Mucosa of descending colon (tissue), 3 donors: ENCODE measurements at regions not wholly inside any gene's neighbourhood (a gene's known extent, or its start where the extent isn't known, plus 50 kb on each side); places are given as distances from the start of the nearest gene placed in this dataset.
A peak's percentile ranks its signal among the peaks of the same experiment; 100 is the strongest.
"Not testable (repeated sequence)": the region's sequence is repeated elsewhere in the genome, so short reads cannot be mapped to it uniquely, and the experiment has no call there.

Experiments
- ATAC-seq: fragments of 200-7000 bp; cut with Tn5 transposase; one replicate; pipeline ENCODE4 v1.9.1; 2020; ENCODE audit warnings: mild to moderate bottlenecking, moderate library complexity
- DNase-seq, 3 donors: peaks; one replicate each; pipeline ENCODE4 v3.0.0-alpha.2; 2020
- H3K36me3 ChIP-seq: fragments of 200-600 bp; one replicate; pipeline ENCODE4 v1.8.0; 2021; ENCODE audit warnings: low read depth, mild to moderate bottlenecking
- H3K4me1 ChIP-seq: fragments of 200-600 bp; one replicate; pipeline ENCODE4 v1.8.0; 2021; ENCODE audit warnings: low read depth, mild to moderate bottlenecking
- H3K4me3 ChIP-seq: fragments of 200-600 bp; one replicate; pipeline ENCODE4 v1.8.0; 2021; ENCODE audit warnings: mild to moderate bottlenecking
- H3K9me3 ChIP-seq: fragments of 200-600 bp; one replicate; pipeline ENCODE4 v1.8.0; 2021; ENCODE audit warnings: mild to moderate bottlenecking
- CTCF ChIP-seq: fragments of 200-600 bp; IDR thresholded peaks from one replicate; pipeline ENCODE4 v1.8.0; 2022; ENCODE audit warnings: antibody characterized with exemption, mild to moderate bottlenecking
- intact Hi-C, 2 donors: fragments of 100-400 bp; cut with DNase I in 1 of 2; cut with micrococcal nuclease in 1 of 2; formaldehyde crosslinking; loops; one replicate each; pipeline versions ENCODE4 v1.11.0 to v1.11.1; 2022; cut with DNase I, micrococcal nuclease
- donor health status: DM: no; HTN: no; CAD: no; lungs with moderate emphysema.
- donor health status: DM: no; HTN: no; CAD: no.
- donor health status: DM: no; HTN: yes; CAD: no.

DNA sequence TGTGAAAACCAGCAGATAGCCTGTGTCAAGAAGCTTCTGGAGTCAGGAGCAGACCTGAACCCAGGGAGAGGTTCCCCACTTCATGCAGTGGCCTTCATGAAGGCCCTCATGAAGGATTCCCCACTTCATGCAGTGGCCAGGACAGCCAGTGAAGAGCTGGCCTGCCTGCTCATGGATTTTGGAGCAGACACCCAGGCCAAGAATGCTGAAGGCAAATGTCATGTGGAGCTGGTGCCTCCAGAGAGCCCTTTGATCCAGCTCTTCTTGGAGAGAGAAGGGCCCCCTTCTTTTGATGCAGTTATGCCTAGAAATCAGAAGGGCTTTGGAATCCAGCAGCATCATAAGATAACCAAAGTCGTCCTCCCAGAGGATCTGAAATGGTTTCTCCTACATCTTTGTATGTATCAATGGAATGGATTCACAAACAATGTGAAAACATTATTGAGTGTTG lies 103.9 kb upstream of the CHD2 start:
- peaks cover 5% of the 10 kb centered on the region for H3K4me1 ChIP-seq
- intact Hi-C loops: no loop called here
- no peaks in the 10 kb centered on the region for H3K36me3 ChIP-seq
- ATAC-seq: no peak
- H3K9me3 ChIP-seq: no peaks in the 10 kb centered on the region
- no peak overlapping the region for H3K4me3 ChIP-seq
- TF ChIP-seq CTCF: no peak
- no peak for DNase-seq

DNA sequence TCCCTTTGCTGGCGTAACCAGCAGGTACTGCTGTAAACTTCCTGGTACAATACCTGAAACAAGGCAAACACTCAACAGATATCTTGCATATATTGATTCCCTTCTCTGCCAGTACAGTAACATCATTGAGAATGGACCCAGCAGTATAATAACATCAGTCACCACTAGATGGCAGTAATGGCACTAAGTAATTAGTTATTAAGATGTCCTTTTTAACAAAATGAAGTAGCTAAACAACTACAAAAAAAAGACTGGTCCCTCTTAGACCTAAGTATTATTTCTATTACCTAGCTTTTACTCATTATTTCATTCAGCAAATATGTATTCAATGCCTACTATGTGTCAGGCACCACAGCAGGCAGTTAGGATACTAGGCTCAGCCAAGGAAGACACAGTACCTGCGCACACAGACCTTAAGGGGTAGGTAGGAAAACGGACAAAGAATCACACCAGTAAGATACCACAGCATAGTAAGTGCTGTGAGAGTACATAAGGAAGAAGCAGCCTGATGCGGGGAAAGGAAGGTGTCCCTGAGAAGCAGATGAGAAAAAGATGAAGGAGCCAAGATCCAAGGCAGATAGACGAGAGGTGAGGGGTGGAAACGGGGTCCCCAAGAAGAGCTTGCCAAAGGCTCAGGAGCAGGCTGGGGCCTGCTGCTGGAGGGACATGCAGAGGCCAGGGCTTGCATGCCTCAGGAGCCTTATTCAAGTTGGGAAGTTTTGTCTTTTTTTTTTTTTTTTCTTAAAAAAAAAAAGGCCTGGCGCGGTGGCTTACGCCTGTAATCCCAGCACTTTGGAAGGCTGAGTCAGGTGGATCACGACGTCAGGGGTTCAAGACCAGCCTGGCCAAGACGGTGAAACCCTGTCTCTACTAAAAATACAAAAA lies 102.7 kb upstream of the CHD2 start:
- H3K4me1 ChIP-seq: peaks cover 5% of the 10 kb centered on the region
- ATAC-seq (peak; percentile 88), DNase-seq (peak in 1 of 3 donors; percentile 87)
- intact Hi-C loops: no loop called here
- no peak overlapping the region for H3K4me3 ChIP-seq
- TF ChIP-seq CTCF: peak; percentile 52
- H3K9me3 ChIP-seq: no peaks in the 10 kb centered on the region
- H3K36me3 ChIP-seq: no peaks in the 10 kb centered on the region

DNA sequence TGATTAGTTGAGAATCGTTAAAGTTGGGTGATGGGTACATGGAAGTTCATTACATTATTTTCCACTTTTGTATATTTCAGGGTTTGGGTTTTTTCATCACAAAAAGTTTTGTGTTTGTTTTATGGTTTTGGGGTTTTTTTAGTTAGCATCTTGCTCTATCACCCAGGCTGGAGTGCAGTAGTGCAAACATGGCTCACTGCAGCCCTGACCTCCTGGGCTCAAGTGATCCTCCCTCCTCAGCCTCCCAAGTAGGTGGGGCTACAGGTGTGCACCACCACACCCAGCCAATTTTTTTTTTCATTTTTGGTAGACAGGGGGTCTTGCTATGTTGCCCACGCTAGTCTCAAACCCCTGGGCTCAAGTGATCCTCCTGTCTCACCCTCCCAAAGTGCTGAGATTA lies 100.1 kb upstream of the CHD2 start:
- no peak for TF ChIP-seq CTCF
- H3K9me3 ChIP-seq: no peaks in the 10 kb centered on the region
- intact Hi-C loops: no loop called here
- no peaks in the 10 kb centered on the region for H3K36me3 ChIP-seq
- H3K4me1 ChIP-seq: peaks cover 20% of the 10 kb centered on the region
- DNase-seq: no peak
- no peak overlapping the region for H3K4me3 ChIP-seq
- no peak for ATAC-seq

DNA sequence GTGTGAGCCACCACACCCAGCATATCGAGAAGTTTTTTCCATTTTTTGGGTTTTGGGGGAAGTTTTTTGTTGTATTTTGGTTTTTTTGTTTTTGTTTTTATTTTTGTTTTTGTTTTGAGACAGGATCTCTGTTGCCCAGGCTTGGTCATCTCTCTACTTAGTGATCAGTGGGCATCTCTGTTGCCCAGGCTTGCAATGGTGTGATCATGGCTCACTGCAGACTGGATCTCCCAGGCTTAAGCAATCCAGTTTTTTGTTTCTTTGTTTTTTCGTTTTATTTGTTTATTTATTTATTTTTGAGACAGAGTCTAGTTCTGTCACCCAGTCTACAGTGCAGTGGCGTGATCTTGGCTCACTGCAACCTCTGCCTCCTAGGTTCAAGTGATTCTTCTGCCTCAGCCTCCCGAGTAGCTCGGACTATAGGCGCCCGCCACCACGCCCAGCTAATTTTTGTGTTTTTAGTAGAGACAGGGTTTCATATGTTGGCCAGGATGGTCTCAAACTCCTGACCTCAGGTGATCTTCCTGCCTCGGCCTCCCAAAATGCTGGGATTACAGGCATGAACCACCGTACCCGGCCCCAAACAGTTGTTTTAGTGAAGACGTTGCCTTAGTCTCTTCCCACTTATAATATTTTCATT lies 99.6 kb upstream of the CHD2 start:
- intact Hi-C loops, ATAC-seq, H3K4me3 ChIP-seq, H3K9me3 ChIP-seq, DNase-seq, H3K36me3 ChIP-seq: not testable (repeated sequence)
- H3K4me1 ChIP-seq: peaks cover 20% of the 10 kb centered on the region

GRCh38 chr15:92801056-92801773 lies 98.9 kb upstream of the CHD2 start:
- ATAC-seq: peak; percentile 32
- H3K9me3 ChIP-seq, intact Hi-C loops, H3K4me3 ChIP-seq, H3K36me3 ChIP-seq: not testable (repeated sequence)
- peak in 2 of 3 donors; percentile 43 to 50 for DNase-seq
- H3K4me1 ChIP-seq: peaks cover 20% of the 10 kb centered on the region

- ATAC-seq (peak; percentile 15), DNase-seq (peak in 1 of 3 donors; percentile 48)
- intact Hi-C loops: no loop called here
- no peak overlapping the region for H3K4me3 ChIP-seq
- TF ChIP-seq CTCF: no peak
- no peaks in the 10 kb centered on the region for H3K9me3 ChIP-seq
- peaks cover 20% of the 10 kb centered on the region for H3K4me1 ChIP-seq
- no peaks in the 10 kb centered on the region for H3K36me3 ChIP-seq
These were observed 98.2 kb upstream of the CHD2 start for GRCh38 chr15:92801774-92802464.
